ENCODE measurements at regions not wholly inside any gene's neighbourhood (a gene's known extent, or its start where the extent isn't known, plus 50 kb on each side); places are given as distances from the start of the nearest gene placed in this dataset.

DNA sequence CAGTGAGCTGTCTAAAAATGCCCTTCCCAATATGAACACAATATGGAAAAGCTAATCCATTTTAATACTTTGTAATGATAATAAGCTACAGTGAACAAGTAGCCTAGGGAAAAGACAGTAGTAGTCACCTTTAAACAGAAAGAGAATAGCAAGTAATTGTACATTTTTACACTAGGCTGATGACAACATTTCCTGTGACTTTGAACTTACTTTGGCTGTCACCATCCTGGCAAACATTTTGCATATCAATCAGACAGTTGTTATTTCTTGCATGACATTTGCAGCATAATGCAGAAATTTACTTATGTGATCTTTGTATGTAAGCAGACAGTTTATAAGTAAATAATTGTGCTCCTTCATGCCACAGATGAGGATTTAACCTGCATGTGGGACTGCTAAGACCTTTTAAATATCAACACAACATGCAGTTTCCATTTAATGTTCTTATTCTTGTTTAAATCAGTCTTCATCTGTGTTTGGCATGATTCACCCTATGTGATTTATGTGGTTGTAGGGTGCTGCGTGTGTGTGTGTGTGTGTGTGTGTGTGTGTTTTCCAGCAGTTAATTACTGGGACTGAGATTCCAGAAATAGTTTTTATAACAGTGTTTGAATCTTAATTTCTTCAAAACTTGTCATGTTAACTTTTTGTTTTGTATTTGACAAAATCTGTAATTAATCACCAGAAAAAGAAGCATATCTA, 997.1 kb upstream of the ARRDC3 start:
- no peaks in the 10 kb centered on the region for H3K27me3 Mint-ChIP-seq
- H3K4me1 Mint-ChIP-seq, result no peaks in the 10 kb centered on the region
- no peak overlapping the region for H3K27ac Mint-ChIP-seq
- DNase-seq, result no peak
- no peaks in the 10 kb centered on the region for H3K36me3 Mint-ChIP-seq
- H3K9me3 Mint-ChIP-seq, result peaks cover 4% of the 10 kb centered on the region
- no peak overlapping the region for H3K4me3 Mint-ChIP-seq

DNA sequence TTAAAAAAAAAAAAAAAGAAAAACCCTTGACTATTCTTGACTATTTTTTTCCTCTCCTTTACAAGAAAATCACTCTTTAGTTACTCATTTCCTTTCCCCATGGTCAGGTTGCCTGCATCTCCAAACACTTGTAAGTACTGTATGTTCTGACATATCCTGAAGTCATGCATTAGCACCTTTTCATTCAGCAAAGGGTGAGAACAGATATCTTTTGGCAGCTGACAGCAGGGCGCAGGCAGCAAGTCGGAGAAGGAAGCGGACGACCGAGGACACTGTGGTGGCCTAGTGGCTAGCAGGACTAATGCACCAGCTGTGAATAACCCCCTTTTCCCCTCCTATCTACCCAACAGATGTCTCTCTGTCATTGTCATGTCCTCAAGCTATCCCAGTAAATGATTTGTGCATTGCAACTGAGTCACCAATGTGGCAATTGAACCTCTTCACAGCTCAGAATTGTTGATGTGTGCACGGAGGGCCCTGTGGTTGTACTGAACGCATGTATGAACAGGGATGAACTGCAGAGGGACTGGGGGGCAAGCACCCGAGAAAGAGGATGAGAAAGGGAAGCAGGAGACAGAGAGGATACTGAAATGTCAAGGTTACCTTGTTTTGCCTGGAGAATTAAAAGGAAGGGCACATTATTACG, 996.0 kb upstream of the ARRDC3 start:
- Mint-ChIP-seq H3K27ac (no peak overlapping the region), H3K36me3 (no peaks in the 10 kb centered on the region), H3K4me3 (no peak overlapping the region), H3K4me1 (no peaks in the 10 kb centered on the region), H3K9me3 (peaks cover 4% of the 10 kb centered on the region), H3K27me3 (no peaks in the 10 kb centered on the region)
- no peak for DNase-seq

DNA sequence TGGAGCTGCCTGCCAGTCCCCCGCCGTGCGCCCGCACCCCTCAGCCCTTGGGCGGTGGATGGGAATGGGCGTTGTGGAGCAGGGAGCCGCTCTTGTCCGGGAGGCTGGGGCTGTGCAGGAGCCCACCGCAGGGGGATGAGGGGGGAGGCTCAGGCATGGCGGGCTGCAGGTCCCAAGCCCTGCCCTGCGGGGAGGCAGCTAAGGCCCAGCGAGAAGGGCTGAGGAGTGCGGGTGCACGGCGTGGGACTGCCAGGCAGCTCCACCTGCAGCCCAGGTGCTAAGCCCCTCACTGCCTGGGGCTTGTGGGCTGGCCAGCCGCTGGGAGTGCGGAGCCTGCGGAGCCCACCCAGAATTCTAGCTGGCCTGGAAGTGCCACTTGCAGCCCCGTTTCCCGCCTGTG, 991.7 kb upstream of the ARRDC3 start:
- Mint-ChIP-seq H3K36me3 (no peaks in the 10 kb centered on the region), H3K27me3 (no peaks in the 10 kb centered on the region), H3K4me3 (no peak overlapping the region), H3K4me1 (no peaks in the 10 kb centered on the region), H3K9me3 (no peaks in the 10 kb centered on the region), H3K27ac (no peak overlapping the region)
- DNase-seq, result no peak

DNA sequence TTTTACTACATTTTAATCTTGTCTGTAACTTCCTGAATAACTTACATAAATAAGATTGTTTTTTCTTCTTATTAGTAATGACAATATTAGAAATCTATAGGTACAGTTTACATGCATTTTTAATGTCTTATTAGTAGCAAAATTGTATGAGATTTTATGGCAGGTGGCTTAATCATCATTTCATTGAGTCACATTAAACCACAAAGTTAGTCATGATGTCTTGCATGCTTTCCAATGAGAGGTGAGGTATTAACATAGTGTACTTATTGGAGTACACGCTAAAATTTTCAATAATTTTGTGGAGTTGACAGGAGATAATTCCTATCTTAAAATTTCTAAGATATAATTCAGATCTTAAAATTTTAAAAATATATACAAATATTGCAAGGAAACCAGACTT, 989.6 kb upstream of the ARRDC3 start:
- H3K27me3 Mint-ChIP-seq, result no peaks in the 10 kb centered on the region
- no peak overlapping the region for H3K27ac Mint-ChIP-seq
- no peak overlapping the region for H3K4me3 Mint-ChIP-seq
- H3K9me3 Mint-ChIP-seq, result peaks cover 5% of the 10 kb centered on the region
- no peak for DNase-seq
- H3K36me3 Mint-ChIP-seq, result no peaks in the 10 kb centered on the region
- no peaks in the 10 kb centered on the region for H3K4me1 Mint-ChIP-seq

DNA sequence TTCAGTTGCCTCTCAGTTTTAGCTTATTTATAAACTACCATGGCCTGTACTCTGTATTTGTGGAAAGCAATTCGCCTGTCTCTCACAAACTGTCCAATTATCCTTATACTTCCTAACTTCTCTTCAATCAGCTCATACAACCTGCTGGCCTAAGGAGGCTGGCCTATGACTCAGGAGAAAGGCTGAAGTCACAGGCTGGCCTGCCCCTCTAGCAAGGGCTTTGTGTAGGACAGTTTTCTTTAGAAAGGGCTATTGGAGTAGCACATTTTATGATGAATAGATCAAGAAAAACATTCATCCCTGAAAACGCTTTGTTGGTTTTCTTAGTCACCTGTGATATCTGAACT, 988.7 kb upstream of the ARRDC3 start:
- H3K27ac Mint-ChIP-seq, result no peak overlapping the region
- H3K9me3 Mint-ChIP-seq, result peaks cover 5% of the 10 kb centered on the region
- no peaks in the 10 kb centered on the region for H3K4me1 Mint-ChIP-seq
- no peak for DNase-seq
- H3K36me3 Mint-ChIP-seq, result no peaks in the 10 kb centered on the region
- no peaks in the 10 kb centered on the region for H3K27me3 Mint-ChIP-seq
- H3K4me3 Mint-ChIP-seq, result no peak overlapping the region

DNA sequence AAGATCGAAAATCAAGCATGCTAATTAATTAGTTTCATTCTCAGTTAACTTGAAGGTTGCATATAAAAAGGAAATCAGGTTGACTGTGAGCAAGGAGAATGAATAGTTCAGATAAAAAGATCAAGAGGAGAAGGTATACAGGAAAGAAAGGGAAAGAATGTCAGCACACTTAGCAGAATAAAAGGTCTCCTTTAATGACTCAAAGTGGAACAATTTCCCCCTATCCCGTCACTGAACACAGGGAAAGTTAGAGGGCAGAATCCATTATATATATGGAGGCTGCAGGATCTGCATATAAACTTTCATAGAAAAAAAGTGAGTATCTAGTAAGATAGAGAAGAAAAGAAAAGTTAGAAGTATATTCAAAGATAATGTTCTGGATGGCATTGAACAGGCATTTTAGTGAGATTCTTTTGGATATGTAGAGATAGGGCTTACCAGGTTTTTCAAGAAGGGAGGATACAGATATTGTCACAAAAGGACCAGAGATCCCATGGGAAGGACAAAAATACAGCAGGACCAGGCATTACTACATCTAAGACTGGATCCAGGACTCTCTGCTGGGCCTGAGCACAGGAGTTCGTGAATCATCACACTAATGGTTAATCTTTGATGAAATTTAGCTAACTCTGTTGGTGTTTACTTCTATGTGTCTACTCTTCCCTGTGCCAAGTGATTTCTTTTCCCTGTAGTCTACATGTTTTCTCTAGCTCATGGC, 988.2 kb upstream of the ARRDC3 start:
- Mint-ChIP-seq H3K36me3 (no peaks in the 10 kb centered on the region), H3K27me3 (no peaks in the 10 kb centered on the region), H3K4me1 (no peaks in the 10 kb centered on the region), H3K27ac (no peak overlapping the region), H3K4me3 (no peak overlapping the region), H3K9me3 (peaks cover 5% of the 10 kb centered on the region)
- DNase-seq, result no peak

DNA sequence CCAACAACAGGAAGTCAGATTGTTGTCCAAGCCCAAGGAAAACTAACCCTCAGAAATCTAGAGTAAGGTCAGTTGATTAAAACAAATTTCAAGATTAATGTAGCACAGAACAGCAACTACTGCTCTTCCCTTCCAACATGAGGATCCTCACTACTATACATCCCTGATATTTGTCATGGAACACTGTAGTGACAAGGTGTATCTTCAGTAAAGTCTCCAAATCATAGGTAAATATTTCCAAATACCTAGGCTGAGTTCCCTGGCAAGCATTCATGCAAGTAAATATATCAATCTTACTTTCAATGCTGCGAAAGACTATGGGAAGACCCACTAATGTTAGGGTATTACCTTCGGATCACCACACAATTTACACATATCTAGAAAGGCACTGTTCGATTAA, 986.9 kb upstream of the ARRDC3 start:
- H3K27ac Mint-ChIP-seq, result no peak overlapping the region
- no peak for DNase-seq
- H3K36me3 Mint-ChIP-seq, result no peaks in the 10 kb centered on the region
- H3K4me3 Mint-ChIP-seq, result no peak overlapping the region
- H3K27me3 Mint-ChIP-seq, result no peaks in the 10 kb centered on the region
- H3K9me3 Mint-ChIP-seq, result peaks cover 5% of the 10 kb centered on the region
- no peaks in the 10 kb centered on the region for H3K4me1 Mint-ChIP-seq

DNA sequence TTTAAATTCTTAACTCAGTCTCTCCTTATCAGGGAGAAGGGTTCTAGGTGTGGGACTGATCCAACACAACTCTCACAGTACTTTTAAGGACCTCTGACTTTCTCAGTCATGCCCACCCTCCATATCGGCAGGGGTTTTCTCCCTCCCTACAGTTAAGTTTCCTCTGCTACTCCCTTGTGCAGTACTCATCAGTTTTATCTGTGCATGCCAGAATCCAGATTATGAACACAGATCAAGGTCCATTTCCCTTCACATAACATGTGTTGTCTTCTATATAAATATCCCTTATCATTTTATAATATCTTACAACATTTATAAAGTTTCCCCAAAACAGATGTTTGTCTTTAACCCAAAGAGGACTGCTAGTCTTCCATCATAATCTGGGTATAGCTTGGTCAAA, 986.5 kb upstream of the ARRDC3 start:
- Mint-ChIP-seq H3K9me3 (peaks cover 5% of the 10 kb centered on the region), H3K27ac (no peak overlapping the region), H3K27me3 (no peaks in the 10 kb centered on the region), H3K36me3 (no peaks in the 10 kb centered on the region), H3K4me1 (no peaks in the 10 kb centered on the region), H3K4me3 (no peak overlapping the region)
- no peak for DNase-seq

DNA sequence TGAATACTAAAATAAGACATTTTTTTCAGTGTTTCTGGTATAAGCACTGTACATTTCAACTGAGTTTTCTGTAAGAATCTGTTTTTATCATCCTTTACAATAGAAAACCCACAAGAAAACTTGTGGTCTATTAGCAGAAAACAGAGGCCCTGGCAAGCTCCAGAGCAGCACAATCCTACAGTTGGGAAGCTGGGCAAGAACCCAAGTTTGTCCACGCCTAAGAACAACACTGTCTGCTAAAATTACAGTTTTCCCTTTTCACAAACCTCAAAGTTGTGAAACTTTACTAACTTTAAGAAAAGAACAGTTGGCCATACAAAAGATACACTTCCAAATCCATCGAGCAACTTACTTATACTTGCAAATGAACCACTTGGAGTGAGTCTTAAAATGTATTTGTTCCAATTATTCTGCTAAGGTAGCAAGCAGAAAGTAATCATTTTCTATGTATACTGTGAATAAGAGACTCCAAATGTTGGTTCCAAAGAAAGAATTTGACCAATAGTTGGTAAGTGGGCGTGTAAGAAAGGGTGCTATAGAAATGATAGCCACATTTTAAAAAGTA, 982.0 kb upstream of the ARRDC3 start:
- DNase-seq, result no peak
- Mint-ChIP-seq H3K36me3 (no peaks in the 10 kb centered on the region), H3K4me1 (no peaks in the 10 kb centered on the region), H3K27me3 (no peaks in the 10 kb centered on the region), H3K27ac (no peak overlapping the region), H3K9me3 (peaks cover 5% of the 10 kb centered on the region), H3K4me3 (no peak overlapping the region)

DNA sequence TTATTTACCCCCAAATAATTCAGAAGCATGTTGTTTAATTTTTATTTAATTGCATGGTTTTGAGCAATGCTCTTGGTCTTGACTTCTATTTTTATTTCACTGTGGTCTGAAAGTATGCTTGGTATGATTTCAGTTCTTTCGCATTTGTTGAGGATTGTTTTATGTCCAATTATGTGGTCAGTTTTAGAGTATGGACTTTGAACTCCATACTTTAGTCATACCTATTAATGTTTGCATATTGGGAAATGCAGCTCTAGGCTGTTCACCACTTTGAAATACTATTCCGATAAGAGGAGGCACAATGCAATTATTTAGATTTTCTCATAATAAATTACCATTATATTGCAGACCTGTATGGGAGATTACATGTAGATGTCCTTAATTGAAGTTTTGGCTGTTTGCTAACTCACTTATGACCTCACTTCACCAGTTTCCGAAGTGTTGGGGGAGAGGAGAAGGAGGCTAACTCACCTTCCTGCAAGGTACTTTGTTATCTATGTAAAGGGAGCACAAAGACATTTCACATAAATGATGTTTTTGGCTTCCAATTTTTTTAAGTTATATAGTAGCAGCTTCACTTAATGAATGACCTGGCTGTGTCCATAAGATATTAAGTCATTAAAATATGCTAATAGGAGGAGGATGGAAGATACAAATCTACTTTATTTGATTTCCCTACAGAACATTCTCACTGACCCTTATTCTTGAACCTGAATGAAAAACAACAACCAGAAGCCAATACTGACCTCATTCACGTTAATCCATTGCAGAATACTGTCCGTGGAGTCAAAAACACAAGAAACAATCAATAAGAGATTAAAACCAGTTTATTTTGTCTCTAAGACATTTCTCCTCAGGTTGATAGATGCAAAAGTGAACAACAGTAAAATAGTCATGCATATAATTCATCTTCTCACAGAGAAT, 970.3 kb upstream of the ARRDC3 start:
- no peak overlapping the region for H3K4me3 Mint-ChIP-seq
- no peak for DNase-seq
- H3K4me1 Mint-ChIP-seq, result no peaks in the 10 kb centered on the region
- H3K27ac Mint-ChIP-seq, result no peak overlapping the region
- no peaks in the 10 kb centered on the region for H3K27me3 Mint-ChIP-seq
- H3K36me3 Mint-ChIP-seq, result no peaks in the 10 kb centered on the region
- H3K9me3 Mint-ChIP-seq, result peaks cover 4% of the 10 kb centered on the region

DNA sequence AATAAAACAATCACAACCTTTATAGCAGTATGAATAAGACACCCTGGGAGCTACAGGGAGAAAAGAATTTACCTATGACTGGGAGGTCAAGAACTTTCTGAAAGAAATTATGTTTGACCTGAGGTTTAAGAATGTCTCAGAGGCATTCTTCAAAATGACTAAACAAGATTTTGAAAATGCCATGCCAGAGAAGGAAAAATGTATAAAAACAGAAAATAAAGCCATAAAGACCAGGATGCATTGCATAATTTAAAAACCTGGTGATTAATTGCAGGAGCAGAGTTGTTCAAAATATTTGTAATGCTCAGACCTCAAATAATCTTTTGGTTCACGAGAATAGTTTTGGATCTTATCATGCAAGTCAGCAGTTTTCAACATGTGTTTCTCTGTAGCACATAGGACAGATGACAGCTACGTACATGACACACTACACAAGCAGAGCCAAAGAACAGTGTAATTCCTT, 954.7 kb upstream of the ARRDC3 start:
- Mint-ChIP-seq H3K4me3 (no peak overlapping the region), H3K27me3 (no peaks in the 10 kb centered on the region), H3K9me3 (peaks cover 1% of the 10 kb centered on the region), H3K27ac (no peak overlapping the region), H3K36me3 (no peaks in the 10 kb centered on the region), H3K4me1 (no peaks in the 10 kb centered on the region)
- DNase-seq, result no peak

DNA sequence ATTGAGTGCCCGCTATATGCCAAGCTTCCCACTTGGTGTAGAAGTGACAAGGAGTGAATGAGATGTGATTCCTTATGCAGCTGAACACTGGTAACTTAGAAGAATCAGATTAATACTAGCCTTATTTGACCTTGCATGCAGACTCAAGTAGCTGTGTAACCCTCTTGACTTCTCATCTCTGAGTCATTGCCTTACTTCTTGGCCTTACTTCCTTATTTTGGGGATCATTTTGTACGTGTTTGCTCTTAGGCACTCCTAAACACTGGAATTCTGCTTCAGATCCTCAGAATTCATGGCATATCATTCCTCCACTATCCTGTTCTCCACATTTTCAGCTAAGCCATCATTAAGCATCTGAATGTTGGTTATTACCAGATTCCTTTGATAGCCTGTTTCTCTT, 948.9 kb upstream of the ARRDC3 start:
- DNase-seq, result no peak
- Mint-ChIP-seq H3K27ac (no peak overlapping the region), H3K4me1 (no peaks in the 10 kb centered on the region), H3K4me3 (no peak overlapping the region), H3K27me3 (no peaks in the 10 kb centered on the region), H3K36me3 (no peaks in the 10 kb centered on the region), H3K9me3 (peaks cover 1% of the 10 kb centered on the region)

DNA sequence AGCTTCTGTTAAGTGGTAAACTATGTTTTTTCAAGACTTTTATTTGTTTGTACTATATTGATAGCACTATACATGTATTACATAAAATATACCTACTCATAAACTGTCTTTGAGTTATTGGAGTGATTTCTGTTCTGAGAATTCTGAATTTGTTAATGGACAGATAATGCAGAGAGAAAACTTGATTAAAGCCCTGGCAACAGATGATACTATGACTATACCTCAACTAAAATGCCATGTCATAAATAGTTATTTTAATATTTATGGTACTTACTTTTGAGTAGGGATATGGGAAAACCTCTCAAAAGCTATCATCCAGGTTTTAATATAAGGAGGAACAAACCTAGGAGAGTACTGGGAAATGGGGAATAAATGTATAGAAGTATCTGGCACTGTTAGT, 947.2 kb upstream of the ARRDC3 start:
- Mint-ChIP-seq H3K36me3 (no peaks in the 10 kb centered on the region), H3K27ac (no peak overlapping the region), H3K27me3 (no peaks in the 10 kb centered on the region), H3K4me1 (no peaks in the 10 kb centered on the region), H3K4me3 (no peak overlapping the region), H3K9me3 (peaks cover 2% of the 10 kb centered on the region)
- DNase-seq, result no peak

DNA sequence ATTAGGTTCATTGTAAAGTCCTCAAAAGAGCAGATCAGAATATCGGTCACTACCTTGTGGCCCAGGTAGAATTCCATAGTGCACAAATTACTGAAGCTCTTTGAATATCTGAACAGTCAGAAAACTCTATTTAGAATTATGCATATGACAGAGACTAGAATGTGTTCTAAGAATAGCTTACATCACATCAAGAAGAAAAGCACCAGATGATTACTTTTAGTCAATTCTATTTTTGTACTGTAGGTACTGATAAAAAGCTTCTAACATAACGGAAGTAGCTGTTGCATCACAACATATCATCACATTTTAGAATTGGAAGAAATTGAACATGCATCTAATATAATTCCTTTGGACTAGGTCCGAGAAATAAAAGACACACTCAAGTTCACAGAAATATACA, 946.6 kb upstream of the ARRDC3 start:
- no peak overlapping the region for H3K27ac Mint-ChIP-seq
- H3K27me3 Mint-ChIP-seq, result no peaks in the 10 kb centered on the region
- DNase-seq, result no peak
- no peak overlapping the region for H3K4me3 Mint-ChIP-seq
- H3K36me3 Mint-ChIP-seq, result no peaks in the 10 kb centered on the region
- H3K4me1 Mint-ChIP-seq, result no peaks in the 10 kb centered on the region
- peaks cover 2% of the 10 kb centered on the region for H3K9me3 Mint-ChIP-seq

Measured in activated naive CD8-positive, alpha-beta T cell treated with anti-CD3 and anti-CD28 coated beads for 36 hours (primary cell).